ENCODE measurements at regions not wholly inside any gene's neighbourhood (a gene's known extent, or its start where the extent isn't known, plus 50 kb on each side); places are given as distances from the start of the nearest gene placed in this dataset.

GRCh38 chr17:73791631-73792030 lies 147.4 kb upstream of the SDK2 start:
- ATAC-seq = no peak
- Histone ChIP-seq H3K4me1 (ENCODE audit: low read depth) (no peaks in the 10 kb centered on the region), H3K36me3 (ENCODE audit: low read depth) (no peaks in the 10 kb centered on the region), H3K9me3 (no peaks in the 10 kb centered on the region), H3K4me3 (no peak overlapping the region)
- no peak for DNase-seq
- no peak for TF ChIP-seq CTCF (IDR thresholded peaks at IDR 0.05)
- intact Hi-C loops (cut with DNase I, micrococcal nuclease) = no loop called here

GRCh38 chr17:73792994-73793393 lies 148.7 kb upstream of the SDK2 start:
- Histone ChIP-seq H3K9me3 (no peaks in the 10 kb centered on the region), H3K4me1 (ENCODE audit: low read depth) (peaks cover under 1% of the 10 kb centered on the region), H3K4me3 (no peak overlapping the region), H3K36me3 (ENCODE audit: low read depth) (no peaks in the 10 kb centered on the region)
- no peak for TF ChIP-seq CTCF (IDR thresholded peaks at IDR 0.05)
- no peak for ATAC-seq
- intact Hi-C loops (cut with DNase I, micrococcal nuclease) = no loop called here
- no peak for DNase-seq

- TF ChIP-seq CTCF (IDR thresholded peaks at IDR 0.05) = no peak
- Histone ChIP-seq H3K4me3 (no peak overlapping the region), H3K9me3 (no peaks in the 10 kb centered on the region), H3K4me1 (ENCODE audit: low read depth) (peaks cover 3% of the 10 kb centered on the region), H3K36me3 (ENCODE audit: low read depth) (no peaks in the 10 kb centered on the region)
- DNase-seq (no peak), ATAC-seq (no peak)
- intact Hi-C loops (cut with DNase I, micrococcal nuclease) = no loop called here
Observed at GRCh38 chr17:73794336-73794735, 150.1 kb upstream of the SDK2 start.

- no peak for ATAC-seq
Observed at GRCh38 chr17:73795730-73796129, 151.5 kb upstream of the SDK2 start.

GRCh38 chr17:73797594-73798110 lies 153.4 kb upstream of the SDK2 start:
- TF ChIP-seq CTCF (IDR thresholded peaks at IDR 0.05) = no peak
- H3K4me1 ChIP-seq (ENCODE audit: low read depth) = peaks cover 3% of the 10 kb centered on the region
- DNase-seq (no peak), ATAC-seq (no peak)
- H3K4me3 ChIP-seq = no peak overlapping the region
- no peaks in the 10 kb centered on the region for H3K36me3 ChIP-seq (ENCODE audit: low read depth)
- no peaks in the 10 kb centered on the region for H3K9me3 ChIP-seq
- intact Hi-C loops (cut with DNase I, micrococcal nuclease) = no loop called here

More at GRCh38 chr17:73795730-73796129, 151.5 kb upstream of the SDK2 start:
- Histone ChIP-seq H3K9me3 (no peaks in the 10 kb centered on the region), H3K4me3 (no peak overlapping the region), H3K4me1 (ENCODE audit: low read depth) (peaks cover 3% of the 10 kb centered on the region), H3K36me3 (ENCODE audit: low read depth) (no peaks in the 10 kb centered on the region)
- no peak for TF ChIP-seq CTCF (IDR thresholded peaks at IDR 0.05)
- intact Hi-C loops (cut with DNase I, micrococcal nuclease) = no loop called here
- DNase-seq = no peak
